ENCODE measurements at regions not wholly inside any gene's neighbourhood (a gene's known extent, or its start where the extent isn't known, plus 50 kb on each side); places are given as distances from the start of the nearest gene placed in this dataset.
A peak's percentile ranks its signal among the peaks of the same experiment; 100 is the strongest.
"Not testable (repeated sequence)": the region's sequence is repeated elsewhere in the genome, so short reads cannot be mapped to it uniquely, and the experiment has no call there.

DNA sequence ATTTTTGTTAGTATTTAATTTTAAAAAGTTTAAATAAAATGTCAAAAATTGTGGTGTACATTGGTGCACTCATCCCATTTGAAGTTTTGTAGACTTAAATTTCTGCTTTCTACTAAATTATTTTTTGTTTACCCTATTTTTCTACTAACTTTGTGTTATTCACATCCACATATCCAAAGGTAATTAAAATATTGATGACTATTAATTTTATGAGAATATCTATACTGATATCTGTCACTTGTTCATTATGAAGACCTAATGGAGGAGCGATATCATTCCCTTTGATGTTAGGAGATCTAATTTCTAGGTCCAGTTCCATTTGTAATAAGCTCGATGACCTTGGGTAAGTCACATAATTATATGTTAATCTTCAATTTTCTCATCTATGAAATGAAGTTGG, 325.7 kb upstream of the STXBP6 start:
- H3K4me3 ChIP-seq = no peak overlapping the region
- no peaks in the 10 kb centered on the region for H3K36me3 ChIP-seq
- 89 to 96% methylated on average over 2 of the region's 2 CpGs for WGBS, 2 donors
- intact Hi-C loops (cut with DNase I) = no loop called here
- no peak overlapping the region for H3K27ac ChIP-seq
- peaks cover 0 to 10% (median 0%) of the 10 kb centered on the region in 3 donors for H3K4me1 ChIP-seq
- no peak for DNase-seq
- no peaks in the 10 kb centered on the region for H3K9me3 ChIP-seq
- no peaks in the 10 kb centered on the region for H3K27me3 ChIP-seq
- no peak for TF ChIP-seq POLR2A (IDR thresholded peaks at IDR 0.05)
- TF ChIP-seq, protein P1, sequence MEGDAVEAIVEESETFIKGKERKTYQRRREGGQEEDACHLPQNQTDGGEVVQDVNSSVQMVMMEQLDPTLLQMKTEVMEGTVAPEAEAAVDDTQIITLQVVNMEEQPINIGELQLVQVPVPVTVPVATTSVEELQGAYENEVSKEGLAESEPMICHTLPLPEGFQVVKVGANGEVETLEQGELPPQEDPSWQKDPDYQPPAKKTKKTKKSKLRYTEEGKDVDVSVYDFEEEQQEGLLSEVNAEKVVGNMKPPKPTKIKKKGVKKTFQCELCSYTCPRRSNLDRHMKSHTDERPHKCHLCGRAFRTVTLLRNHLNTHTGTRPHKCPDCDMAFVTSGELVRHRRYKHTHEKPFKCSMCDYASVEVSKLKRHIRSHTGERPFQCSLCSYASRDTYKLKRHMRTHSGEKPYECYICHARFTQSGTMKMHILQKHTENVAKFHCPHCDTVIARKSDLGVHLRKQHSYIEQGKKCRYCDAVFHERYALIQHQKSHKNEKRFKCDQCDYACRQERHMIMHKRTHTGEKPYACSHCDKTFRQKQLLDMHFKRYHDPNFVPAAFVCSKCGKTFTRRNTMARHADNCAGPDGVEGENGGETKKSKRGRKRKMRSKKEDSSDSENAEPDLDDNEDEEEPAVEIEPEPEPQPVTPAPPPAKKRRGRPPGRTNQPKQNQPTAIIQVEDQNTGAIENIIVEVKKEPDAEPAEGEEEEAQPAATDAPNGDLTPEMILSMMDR (IDR thresholded peaks at IDR 0.05) = no peak

DNA sequence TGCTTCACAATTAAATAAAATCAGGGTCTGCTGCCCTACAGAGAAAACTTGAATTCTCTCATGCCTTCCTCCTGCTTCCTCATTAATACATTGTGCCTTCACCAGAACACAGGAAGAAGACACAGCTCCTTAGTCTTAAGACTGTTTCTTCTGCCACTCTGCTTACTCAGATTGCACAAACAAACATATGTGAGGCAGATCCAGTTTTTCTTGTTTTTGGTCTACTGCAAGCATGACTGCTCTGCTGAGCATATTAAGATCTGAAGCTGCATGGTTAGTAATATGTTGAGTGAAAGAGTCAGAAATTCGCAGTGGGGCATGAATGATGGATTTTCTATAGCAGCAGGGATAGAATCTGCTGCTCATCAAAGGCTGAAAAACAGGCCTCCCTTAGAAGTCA, 321.1 kb upstream of the STXBP6 start:
- no peak for TF ChIP-seq POLR2A (IDR thresholded peaks at IDR 0.05)
- TF ChIP-seq, protein P1 (IDR thresholded peaks at IDR 0.05) = no peak
- H3K4me3 ChIP-seq = no peak overlapping the region
- no peak for DNase-seq
- peaks cover 0 to 17% (median 0%) of the 10 kb centered on the region in 3 donors for H3K4me1 ChIP-seq
- H3K27me3 ChIP-seq = no peaks in the 10 kb centered on the region
- no peaks in the 10 kb centered on the region for H3K9me3 ChIP-seq
- H3K36me3 ChIP-seq = no peaks in the 10 kb centered on the region
- intact Hi-C loops (cut with DNase I) = no loop called here
- WGBS, 2 donors = 18 to 48% methylated on average over 1 of the region's 1 CpG
- peak overlapping the region in 1 of 4 donors; percentile 59 for H3K27ac ChIP-seq

DNA sequence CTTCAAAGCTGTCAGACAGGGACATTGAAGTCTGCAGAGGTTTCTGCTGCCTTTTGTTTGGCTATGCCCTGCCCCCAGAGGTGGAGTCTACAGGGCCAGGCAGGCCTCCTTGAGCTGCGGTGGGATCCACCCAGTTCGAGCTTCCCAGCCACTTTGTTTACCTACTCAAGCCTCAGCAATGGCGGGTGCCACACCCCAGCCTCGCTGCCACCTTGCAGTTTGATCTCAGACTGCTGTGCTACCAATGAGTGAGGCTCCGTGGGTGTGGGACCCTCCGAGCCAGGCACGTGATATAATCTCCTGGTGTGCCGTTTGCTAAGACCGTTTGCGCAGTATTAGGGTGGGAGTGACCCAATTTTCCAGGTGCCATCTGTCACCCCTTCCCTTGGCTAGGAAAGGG, 320.1 kb upstream of the STXBP6 start:
- H3K4me3 ChIP-seq; H3K36me3 ChIP-seq; H3K27me3 ChIP-seq; H3K9me3 ChIP-seq; intact Hi-C loops (cut with DNase I); DNase-seq: not testable (repeated sequence)
- Histone ChIP-seq H3K4me1 (peaks cover 0 to 17% (median 0%) of the 10 kb centered on the region in 3 donors), H3K27ac (peak overlapping the region in 1 of 4 donors; percentile 59)
- WGBS, 2 donors = 51 to 80% methylated on average over 2 to 3 of the region's 10 CpGs

DNA sequence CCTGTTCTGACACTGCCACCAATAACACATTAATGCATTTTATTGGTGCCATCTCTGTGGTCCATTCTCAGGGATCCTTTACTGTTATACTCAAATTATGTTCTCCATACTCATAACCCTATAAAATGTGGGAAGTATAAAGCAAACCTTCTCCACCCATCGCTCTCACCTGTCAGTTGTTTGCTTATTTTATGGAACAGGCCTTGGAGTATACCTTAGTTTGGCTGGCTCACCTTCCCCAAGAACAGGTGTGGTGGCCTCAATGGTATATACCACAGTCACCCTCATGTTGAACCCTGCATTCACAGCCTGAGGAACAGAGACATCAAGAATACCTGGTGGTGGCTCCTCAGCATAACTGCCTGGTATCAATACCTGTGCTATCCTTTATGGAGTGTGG, 308.4 kb upstream of the STXBP6 start:
- Histone ChIP-seq H3K27me3 (no peaks in the 10 kb centered on the region), H3K4me3 (no peak overlapping the region), H3K9me3 (no peaks in the 10 kb centered on the region), H3K27ac (no peak overlapping the region), H3K36me3 (no peaks in the 10 kb centered on the region), H3K4me1 (no peaks in the 10 kb centered on the region)
- DNase-seq = no peak
- intact Hi-C loops (cut with DNase I) = no loop called here
- WGBS, 2 donors = 67 to 77% methylated on average over 1 of the region's 1 CpG
- no peak for TF ChIP-seq POLR2A (IDR thresholded peaks at IDR 0.05)
- TF ChIP-seq, protein P1 (IDR thresholded peaks at IDR 0.05) = no peak

DNA sequence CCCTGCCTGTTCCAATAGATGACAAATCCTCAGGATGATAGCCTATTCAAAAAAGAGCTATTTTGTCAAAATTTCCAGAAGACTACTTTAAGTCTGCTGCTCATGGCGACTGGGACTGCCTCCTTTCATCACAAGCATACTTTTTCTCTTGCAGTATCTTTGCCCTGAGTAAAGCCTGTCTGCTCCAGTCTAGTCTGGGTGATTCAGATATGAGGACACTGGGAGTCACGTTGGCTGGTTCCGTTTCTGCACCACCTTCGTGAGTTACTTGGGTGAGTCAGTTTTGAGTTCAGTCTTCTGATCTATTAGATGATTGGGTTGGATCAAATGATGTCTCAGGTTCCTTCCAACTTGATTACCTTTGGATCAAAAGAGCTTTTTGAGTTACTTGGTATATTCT, 301.3 kb upstream of the STXBP6 start:
- Histone ChIP-seq H3K36me3 (no peaks in the 10 kb centered on the region), H3K27ac (no peak overlapping the region), H3K4me1 (no peaks in the 10 kb centered on the region), H3K27me3 (no peaks in the 10 kb centered on the region), H3K4me3 (no peak overlapping the region), H3K9me3 (no peaks in the 10 kb centered on the region)
- TF ChIP-seq POLR2A (IDR thresholded peaks at IDR 0.05) = no peak
- TF ChIP-seq, protein P1 (IDR thresholded peaks at IDR 0.05) = no peak
- DNase-seq = no peak
- 72 to 74% methylated on average over 4 of the region's 4 CpGs for WGBS, 2 donors
- intact Hi-C loops (cut with DNase I) = no loop called here

DNA sequence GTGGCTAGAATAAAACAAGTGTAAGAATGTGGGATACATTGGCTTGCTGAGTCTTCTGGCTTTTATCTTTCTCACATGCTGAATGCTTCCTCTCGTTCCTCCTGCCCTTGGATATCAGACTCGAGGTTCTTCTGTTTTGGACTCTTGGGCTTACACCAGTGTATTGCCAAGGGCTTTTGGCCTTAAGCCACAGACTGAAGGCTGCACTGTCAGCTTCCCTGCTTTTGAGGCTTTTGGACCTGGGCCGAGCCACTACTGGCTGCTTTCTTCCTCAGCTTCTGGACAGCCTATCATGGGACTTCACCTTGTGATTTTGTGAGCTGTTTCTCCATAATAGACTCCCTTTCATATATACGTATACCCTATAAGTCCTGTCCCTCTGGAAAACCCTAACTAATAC, 300.9 kb upstream of the STXBP6 start:
- no peaks in the 10 kb centered on the region for H3K9me3 ChIP-seq
- no peaks in the 10 kb centered on the region for H3K4me1 ChIP-seq
- H3K27ac ChIP-seq = no peak overlapping the region
- intact Hi-C loops (cut with DNase I) = no loop called here
- H3K36me3 ChIP-seq = no peaks in the 10 kb centered on the region
- 54 to 59% methylated on average over 4 of the region's 4 CpGs for WGBS, 2 donors
- no peaks in the 10 kb centered on the region for H3K27me3 ChIP-seq
- TF ChIP-seq POLR2A (IDR thresholded peaks at IDR 0.05) = no peak
- TF ChIP-seq, protein P1 (IDR thresholded peaks at IDR 0.05) = no peak
- no peak overlapping the region for H3K4me3 ChIP-seq
- no peak for DNase-seq
